ENCODE measurements at regions not wholly inside any gene's neighbourhood (a gene's known extent, or its start where the extent isn't known, plus 50 kb on each side); places are given as distances from the start of the nearest gene placed in this dataset.

GRCh38 chr6:167552258-167552630, 227.4 kb downstream of the TTLL2 start:
- TF ChIP-seq POLR2A (IDR thresholded peaks at IDR 0.05), result no peak
- TF ChIP-seq CTCF (IDR thresholded peaks at IDR 0.05), result no peak
